ENCODE measurements at regions not wholly inside any gene's neighbourhood (a gene's known extent, or its start where the extent isn't known, plus 50 kb on each side); places are given as distances from the start of the nearest gene placed in this dataset.

DNA sequence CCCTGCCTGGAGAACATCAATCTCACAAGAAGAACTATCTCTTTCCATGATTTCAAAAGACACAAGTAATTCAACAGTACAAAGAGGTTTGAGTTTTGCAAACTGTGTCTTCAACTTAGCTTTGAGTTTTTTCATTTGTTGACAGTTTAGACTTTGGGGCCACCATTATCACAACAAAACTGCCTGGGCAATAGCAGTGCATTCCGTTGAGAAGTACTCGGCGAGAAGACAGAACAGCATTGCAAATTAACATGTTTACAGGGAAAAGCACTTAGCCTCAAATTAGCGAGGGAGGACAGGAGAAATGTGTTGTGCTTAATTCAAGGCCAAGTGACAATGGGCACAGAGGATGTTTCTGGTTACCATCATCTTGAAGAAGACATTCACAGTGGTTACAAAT, 133.2 kb upstream of the MPPED2 start:
- no peak for TF ChIP-seq POLR2A (IDR thresholded peaks at IDR 0.05)
- TF ChIP-seq, protein P1, sequence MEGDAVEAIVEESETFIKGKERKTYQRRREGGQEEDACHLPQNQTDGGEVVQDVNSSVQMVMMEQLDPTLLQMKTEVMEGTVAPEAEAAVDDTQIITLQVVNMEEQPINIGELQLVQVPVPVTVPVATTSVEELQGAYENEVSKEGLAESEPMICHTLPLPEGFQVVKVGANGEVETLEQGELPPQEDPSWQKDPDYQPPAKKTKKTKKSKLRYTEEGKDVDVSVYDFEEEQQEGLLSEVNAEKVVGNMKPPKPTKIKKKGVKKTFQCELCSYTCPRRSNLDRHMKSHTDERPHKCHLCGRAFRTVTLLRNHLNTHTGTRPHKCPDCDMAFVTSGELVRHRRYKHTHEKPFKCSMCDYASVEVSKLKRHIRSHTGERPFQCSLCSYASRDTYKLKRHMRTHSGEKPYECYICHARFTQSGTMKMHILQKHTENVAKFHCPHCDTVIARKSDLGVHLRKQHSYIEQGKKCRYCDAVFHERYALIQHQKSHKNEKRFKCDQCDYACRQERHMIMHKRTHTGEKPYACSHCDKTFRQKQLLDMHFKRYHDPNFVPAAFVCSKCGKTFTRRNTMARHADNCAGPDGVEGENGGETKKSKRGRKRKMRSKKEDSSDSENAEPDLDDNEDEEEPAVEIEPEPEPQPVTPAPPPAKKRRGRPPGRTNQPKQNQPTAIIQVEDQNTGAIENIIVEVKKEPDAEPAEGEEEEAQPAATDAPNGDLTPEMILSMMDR (IDR thresholded peaks at IDR 0.05), result no peak

Measured in tibial nerve (tissue), 3 donors.